HG03520 (cell line): ENCODE measurements at regions not wholly inside any gene's neighbourhood (a gene's known extent, or its start where the extent isn't known, plus 50 kb on each side); places are given as distances from the start of the nearest gene placed in this dataset.
"Not testable (repeated sequence)": the region's sequence is repeated elsewhere in the genome, so short reads cannot be mapped to it uniquely, and the experiment has no call there.

ENCODE experiments used
- ATAC-seq: cut with Tn5 transposase; IDR thresholded peaks from one replicate; pipeline ENCODE4 v1.9.1; 2021; ENCODE audit warnings: mild to moderate bottlenecking, moderate library complexity; ENCODE audit not compliant: unreplicated experiment

DNA sequence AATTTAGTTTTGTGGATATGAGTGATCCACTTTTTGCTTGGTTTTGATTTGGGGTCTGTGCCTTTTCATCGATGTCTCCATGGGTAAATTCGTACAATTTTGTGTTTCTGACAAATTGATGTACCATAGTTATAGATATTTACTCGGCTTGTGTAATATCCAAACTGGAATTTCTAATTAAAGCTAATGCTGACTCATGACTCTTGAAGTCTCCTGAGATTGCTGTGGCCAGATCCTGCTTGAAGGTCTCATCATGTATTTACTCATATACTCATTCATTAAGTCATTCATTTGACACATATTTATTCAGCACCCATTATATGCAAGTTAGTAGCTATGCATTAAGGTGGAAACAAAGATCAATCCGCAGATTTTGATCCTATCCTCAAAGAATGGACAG lies 423.2 kb downstream of the RWDD3 start:
- no peak for ATAC-seq

DNA sequence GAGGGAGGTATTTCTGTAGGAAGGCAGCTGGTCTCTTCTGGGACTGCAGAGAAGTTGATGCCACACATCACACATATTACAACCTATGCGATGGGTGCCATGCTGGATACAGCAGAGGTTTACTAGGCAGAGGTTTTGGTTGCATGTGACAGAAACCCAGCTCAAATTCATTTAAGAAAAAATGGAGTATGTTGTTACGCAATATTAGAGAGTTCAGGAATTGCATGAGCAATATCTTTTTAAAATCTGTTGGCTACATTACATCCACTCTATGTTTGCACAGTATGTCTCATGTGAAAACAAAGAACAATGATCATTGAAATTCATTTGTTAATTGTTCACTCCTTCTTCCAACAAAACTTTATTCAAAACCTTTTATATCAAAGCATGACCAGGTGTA lies 425.2 kb downstream of the RWDD3 start:
- no peak for ATAC-seq

DNA sequence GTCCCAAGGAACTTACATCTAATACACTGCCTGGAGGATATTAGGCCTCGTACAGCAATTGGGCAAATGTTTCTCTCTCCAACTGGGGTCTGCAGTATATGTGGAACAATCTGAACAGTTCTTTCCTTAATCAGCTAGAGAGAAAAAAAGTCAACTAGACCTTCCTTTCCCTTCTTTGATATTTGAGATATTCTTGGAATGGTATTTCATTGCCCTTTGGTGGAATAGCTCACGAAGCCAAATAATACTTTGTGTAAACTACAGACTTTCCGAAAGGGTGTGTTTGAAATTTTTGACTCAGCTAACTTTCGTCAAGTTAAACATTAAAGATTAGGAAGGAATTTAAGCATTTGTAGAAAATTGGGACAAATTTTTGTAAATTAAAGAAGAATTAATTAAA lies 425.6 kb downstream of the RWDD3 start:
- no peak for ATAC-seq

DNA sequence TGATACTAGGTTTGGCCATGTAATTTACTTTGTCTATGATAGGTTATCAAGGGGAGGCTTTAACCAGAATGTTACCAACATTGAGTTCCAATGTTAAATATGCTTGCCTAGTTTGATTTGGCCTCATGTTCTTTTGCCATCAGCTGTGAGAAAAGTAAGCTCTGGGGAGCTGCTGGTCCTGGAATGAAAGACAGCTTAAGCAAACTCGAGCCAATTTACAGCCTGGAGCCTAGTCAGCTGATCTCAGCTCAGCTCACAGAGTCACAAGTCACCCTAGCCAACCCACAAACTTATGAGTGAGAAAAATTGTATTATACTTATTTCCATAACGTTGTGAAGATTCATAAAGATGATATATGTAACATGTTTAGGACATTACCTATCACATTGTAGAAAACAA lies 426.7 kb downstream of the RWDD3 start:
- ATAC-seq: no peak

DNA sequence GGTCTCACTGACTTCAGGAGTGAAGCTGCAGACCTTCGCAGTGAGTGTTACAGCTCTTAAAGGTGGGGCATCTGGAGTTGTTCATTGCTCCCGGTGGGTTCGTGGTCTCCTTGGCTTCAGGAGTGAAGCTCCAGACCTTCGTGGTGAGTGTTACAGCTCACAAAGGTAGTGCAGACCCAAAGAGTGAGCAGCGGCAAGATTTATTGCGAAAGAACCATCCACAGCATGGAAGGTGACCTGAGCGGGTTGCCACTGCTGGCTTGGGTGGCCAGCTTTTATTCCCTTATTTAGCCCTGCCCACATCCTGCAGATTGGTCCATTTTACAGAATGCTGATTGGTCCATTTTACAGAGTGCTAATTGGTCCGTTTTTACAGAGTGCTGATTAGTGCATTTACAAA lies 429.5 kb downstream of the RWDD3 start:
- not testable (repeated sequence) for ATAC-seq

DNA sequence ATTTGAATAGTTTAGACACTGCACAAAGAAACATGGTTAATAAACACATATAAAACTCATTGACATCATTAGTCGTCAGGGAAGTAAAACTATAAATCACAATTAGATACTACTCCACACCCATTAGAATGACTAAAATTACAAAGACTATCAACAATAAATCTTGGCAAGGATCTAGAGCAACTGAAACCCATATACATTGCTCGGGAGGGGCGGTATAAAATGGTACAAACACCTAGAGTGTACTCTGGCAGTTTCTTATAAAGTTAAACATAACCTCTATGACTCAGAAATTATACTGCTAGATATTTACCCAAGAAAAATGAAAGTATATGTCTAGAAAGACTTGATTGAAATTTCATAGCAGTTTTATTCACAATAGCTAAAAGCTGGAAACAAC lies 434.2 kb downstream of the RWDD3 start:
- no peak for ATAC-seq

DNA sequence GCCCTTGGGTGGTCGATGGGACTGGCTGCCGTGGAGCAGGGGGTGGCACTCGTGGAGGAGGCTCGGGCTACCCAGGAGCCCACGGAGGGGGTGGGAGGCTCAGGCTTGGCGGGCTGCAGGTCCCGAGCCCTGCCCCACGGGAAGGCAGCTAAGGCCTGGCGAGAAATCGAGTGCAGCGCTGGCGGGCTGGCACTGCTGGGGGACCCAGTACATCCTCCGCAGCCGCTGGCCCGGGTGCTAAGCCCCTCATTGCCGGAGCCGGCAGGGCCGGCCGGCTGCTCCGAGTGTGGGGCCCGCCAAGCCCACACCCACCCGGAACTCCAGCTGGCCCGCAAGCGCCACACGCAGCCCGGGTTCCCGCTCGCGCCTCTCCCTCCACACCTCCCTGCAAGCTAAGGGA lies 435.6 kb downstream of the RWDD3 start:
- ATAC-seq: not testable (repeated sequence)

DNA sequence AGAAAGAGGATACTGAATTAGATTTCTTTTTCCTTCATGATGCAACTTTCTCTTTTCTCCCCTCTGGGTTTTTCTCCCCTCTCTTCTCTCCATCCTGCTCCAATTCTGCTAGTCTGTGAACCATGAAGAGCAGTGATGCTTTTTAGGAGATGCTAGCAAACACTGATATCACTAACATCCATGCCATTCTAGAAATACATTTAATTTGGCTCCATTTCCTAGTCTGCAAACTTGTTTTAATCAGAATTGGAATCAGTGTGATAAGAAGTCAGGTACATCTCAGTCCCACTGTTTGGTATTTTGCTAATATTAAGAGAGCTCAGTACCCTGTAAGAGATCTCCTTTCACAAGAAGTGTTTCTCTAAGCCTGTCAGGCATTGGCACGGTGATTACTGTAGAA lies 437.1 kb downstream of the RWDD3 start:
- ATAC-seq: no peak

DNA sequence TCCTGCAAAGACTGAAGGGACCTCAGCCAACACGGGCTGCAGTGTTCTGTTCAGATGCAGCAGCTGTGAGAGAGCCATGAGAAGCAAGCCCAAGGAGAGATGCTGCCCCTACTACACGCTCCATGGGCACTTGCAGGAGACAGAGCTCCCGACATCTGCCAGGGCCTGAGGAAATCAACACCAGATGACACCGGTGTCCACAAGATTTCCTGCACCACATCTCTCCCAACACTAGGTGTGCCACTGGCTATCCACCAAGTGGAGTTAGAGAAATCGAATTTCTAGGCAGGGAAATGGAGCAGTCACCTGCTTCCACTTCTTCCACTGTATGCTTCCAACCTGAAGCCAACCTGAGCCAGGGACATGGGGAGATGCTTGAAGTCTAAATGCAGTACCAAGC lies 445.3 kb downstream of the RWDD3 start:
- ATAC-seq: no peak

DNA sequence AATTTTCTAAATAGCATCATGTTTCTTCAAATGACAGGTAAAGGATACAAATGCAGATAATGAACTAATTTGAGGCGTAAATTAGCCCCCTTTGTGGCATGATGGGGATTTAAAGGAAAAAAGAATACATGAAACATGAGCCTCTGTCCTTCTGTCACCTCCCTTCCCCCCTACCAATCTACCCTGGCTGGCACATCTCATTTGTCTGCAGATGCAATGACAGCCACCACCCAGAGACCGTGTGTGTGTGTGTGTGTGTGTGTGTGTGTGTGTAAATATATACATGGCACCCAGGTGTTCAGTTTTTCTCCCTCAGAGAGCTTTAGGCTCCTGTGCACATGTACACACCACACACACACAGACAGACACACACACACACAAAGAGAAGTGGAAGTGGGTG lies 451.1 kb downstream of the RWDD3 start:
- no peak for ATAC-seq

DNA sequence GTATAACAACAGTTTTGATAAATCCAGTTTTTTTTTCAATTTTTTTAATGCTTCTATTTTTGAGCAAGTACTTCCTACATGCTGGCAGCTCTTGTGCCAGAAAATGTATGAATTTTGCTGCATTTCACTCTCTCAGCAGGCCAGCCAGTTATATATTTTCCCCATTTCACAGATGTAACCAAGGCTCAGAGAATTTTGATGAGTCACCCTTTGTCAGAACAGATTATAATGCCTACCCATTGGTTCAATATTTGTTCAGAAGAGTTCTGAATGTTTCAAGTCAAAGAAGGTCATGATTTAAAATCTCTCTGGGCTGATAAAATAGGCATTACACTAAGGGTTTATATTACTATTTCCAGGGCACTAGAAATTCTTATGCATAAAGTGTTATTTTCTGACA lies 452.2 kb downstream of the RWDD3 start:
- no peak for ATAC-seq

DNA sequence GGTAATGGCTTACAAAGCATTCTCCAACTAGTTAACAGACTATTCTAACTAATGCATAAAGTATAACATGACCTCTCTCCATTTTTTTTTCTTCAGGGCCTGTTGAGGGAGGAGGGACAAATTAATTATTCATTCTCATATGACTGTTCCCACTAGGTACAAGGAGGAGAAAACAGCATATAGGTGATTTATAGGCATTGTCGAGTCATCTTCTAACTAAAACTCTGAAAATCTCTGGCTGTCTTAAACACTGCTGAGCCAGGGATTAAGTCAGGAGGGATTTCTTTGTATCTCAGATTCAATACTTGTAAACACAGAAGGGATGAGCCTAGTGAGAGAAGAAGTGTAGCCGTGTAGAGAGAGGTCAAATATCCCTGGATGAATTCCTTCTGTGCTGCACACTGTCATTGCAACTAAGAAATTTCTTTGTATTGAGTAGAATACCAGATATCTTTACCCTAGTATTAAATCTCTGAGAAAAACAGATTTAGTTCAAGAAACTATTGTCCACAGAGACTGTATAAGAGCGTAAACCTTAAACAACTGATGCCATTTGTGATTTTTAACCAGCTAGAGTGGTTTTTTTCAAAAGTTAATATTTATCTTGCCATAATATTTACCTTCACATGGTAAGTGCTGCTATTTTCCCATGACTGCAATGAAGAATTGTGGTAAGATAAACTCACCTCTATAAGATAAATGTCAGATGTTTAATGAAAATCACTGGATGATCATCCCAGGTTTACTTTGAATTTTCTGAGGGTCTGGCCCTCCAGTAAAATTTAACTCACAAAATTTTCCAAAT lies 465.3 kb downstream of the RWDD3 start:
- ATAC-seq: no peak

DNA sequence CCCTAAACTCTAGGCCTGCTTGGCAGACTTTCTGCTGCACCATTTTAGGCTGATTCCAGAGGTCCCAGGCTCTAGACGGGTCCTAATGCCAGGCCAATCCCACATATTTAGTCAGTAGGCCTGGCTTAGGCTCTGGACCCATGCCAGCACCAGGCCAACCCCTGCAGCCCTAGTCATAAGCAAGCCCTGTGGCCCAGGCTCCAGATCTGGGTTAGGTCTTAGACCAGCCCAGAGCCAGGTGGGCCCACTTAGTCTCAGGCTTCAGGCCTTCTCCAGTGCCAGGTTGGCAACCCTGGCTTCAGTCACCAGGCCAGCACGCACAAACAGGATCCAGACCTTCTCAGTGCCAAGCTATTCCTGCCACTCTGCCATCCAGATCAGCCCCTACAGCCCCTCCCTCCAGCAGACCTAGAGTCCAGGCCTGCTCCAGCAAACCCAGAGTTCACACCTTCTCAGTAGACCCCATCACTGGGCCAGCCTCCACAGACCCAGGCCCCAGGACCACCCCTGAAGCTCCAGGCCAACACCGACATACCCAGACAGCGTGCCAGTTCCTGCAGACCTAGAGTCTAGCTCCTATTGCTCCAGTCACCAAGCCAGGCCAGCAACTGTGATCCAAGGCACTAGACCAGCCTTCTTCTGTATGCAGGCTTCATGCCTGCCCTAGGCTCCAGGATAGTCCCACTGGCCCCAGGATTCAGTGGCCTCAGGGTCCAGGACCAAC lies 467.6 kb downstream of the RWDD3 start:
- ATAC-seq: no peak

DNA sequence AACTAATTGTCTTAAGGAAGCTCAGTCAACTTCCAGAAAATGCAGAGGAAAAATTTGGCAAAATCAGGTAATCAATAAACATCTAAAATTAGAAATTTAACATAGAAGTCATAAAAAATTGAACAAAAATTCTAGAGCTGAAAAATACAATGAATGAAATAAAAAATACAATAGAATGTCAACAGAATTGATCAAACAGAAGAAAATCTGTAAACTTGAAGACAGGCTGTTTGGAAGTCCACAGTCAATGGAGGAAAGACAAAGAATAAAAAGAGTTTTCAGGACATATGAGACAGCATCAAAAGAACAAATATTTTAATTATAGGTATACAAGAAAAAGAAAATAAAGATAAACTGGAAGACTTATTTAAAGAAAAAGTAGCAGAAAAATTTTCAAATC lies 469.0 kb downstream of the RWDD3 start:
- no peak for ATAC-seq

DNA sequence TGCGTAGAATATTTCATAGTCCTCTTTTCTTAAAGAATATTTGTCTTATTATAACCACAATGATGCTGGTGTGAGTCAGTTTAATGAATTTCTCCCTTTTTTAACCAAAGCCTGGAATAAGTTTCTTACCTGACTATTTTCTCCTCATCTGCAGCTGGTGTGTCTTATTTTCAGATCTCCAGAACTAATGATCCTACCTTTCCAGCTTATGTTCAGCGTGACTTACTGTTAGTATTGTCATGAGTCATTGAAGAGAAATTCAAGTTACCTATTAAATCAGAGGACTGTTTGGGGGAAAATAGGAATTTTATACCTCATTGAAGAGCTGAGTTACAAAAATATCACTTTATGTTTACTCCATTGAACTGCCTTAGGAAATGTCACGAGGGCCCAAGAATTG lies 482.1 kb downstream of the RWDD3 start:
- no peak for ATAC-seq

DNA sequence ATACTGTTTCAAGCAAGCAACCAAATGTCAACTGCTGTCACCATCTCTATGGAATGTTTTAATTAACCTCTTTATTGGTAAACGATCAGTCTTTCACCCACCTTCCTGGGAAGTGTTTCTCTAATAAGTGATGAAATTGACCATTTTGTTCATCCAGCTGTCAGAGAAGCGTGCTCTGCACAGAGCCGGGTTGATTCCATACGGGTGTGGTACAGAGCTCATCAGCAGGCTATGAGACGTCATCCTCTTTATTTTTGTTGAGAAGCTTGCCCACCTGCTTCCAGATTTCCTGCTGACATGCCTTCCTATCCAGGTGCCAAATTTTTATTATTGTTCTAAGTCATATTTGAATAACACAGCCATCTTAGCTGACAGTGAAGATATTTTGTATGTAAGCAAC lies 482.5 kb downstream of the RWDD3 start:
- ATAC-seq: no peak

DNA sequence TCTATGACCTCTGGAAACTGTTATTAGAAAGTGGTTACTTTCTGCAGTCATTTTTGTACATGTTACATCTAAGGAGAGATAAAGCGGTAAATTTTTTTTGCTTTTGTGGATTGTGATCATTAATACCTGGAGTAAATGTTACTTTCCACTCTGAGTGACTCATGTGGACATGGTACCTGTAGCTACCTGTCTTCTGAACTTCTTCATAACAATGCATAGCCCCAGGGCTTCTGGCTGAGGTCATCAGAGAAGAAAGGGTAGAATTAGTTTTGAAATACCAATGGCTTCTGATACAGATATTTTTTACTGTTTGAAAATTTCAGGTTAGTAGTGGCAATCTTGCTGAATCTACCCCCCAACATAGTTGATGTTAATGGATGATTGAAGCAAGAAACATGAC lies 489.3 kb downstream of the RWDD3 start:
- no peak for ATAC-seq

DNA sequence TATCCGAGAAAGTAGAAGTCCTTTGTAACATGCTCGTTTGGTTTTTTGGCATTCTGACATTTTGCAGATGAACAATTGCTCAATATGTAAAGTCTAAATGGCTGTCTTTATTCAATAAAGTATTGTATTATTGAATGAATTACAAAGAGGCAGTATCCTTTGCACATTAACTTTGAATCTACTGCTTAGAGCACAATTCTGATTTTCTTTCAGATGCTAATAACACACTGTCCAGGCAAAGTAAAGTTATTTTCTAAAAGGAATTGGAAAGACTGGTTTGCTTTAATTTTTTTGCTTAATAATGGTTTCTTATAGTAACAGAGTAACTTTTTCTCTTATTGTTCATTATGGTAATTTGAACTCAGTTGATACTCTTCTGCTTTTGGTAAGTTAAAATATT lies 494.8 kb downstream of the RWDD3 start:
- no peak for ATAC-seq

DNA sequence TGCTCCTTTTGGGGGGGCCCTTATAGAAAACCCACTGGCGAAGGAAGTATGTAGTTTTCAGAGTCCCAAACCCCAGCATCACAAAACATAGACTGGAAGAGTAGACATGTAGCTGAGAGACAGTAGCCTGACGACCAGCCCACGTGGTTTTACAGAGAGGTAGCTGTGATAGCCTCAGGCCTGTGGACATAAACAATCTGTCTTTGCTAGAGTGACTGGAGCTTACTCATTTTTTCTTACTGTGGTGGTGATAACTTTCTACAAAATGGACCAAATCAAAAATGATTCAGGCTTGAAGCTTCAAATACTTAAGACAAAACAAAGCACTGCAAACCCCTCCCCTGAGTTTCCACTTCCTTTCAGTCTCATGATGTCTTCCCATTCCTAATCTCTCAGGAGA lies 497.0 kb downstream of the RWDD3 start:
- ATAC-seq: no peak

DNA sequence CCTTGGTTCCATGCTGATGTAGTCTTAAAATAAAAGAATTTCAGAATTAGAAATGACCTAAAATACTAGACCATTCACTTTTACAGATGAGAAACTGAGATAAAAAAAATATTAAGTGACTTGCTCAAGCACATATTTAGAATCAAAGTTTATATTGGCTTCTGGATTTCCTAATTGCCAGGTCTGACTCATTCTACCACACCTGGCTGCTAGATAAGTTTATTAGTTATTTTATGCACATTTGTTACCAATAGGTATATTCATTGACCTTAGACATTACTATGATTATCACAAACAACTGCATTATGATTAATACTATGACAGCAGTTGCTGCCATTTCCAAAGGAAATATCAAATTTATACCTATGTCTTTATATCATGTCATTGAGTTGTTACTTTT lies 497.5 kb downstream of the RWDD3 start:
- no peak for ATAC-seq

DNA sequence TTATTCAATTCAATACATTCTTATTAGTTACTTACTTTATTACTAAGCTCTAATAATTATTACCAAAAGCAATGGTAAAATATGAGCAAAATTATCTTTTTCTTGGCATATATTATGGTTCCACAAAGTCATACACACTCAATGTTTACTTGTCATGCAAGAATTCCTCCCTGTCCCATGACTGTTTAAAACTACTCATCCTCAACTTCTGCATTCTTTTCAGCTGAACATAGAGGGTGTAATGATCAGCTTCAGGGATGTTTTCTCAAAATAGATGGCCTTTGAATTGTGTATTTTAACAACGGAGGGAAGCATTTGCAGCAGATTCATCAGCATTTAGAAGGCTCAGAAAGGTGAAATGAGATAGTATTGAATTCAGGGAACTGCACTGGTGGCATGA lies 499.0 kb downstream of the RWDD3 start:
- ATAC-seq: no peak

DNA sequence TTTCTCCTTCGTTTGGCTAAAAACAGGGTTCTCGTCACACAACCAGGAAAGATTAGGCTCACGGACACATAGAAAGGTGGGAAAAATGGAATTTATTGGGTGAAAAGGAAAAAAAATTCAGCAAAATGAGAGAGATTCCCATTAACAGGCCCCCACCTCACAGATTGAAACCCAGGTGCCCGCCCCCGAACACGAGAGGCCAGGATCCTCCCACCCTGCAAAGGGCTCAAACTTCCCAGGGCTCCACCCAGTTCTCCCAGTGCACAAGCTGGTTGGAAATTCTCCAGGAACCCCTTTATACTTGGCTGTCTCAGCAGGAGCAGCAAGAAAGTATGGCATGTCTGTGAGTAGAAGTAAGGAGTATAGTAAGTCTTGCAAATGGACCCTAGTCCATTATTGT lies 499.7 kb downstream of the RWDD3 start:
- no peak for ATAC-seq

DNA sequence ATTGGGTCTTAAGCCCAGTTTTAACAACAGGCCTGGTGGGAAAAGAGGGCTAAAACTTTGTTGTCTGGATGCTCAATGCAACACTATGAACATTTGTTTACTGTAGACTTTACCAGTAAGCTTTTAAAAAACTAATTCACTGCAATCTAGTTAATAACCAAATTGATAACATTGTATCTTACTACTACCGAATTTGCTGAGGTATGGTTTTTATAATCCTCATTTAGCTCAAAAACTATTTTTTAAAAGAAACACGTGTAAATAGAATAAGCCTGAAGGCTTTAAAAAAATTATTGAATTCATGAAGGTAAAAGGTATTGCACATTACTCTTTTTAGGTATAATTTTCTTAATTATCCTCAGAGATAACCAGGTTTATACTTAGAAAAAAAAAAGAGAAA lies 500.6 kb downstream of the RWDD3 start:
- no peak for ATAC-seq
